ENCODE measurements at regions not wholly inside any gene's neighbourhood (a gene's known extent, or its start where the extent isn't known, plus 50 kb on each side); places are given as distances from the start of the nearest gene placed in this dataset.

- TF ChIP-seq CTCF (IDR thresholded peaks at IDR 0.05) (no peak), POLR2A (IDR thresholded peaks at IDR 0.05) (no peak), POLR2AphosphoS5 (IDR thresholded peaks at IDR 0.05; ENCODE audit: insufficient read depth in 1 of 2, low read depth in 1 of 2) (no peak)
Observed at GRCh38 chr10:2851566-2851965, 215.8 kb upstream of the PFKP start.
